HG03432 (cell line): ENCODE measurements at regions not wholly inside any gene's neighbourhood (a gene's known extent, or its start where the extent isn't known, plus 50 kb on each side); places are given as distances from the start of the nearest gene placed in this dataset.
"Not testable (repeated sequence)": the region's sequence is repeated elsewhere in the genome, so short reads cannot be mapped to it uniquely, and the experiment has no call there.

Experiments
- ATAC-seq: cut with Tn5 transposase; IDR thresholded peaks from one replicate; pipeline ENCODE4 v1.9.1; 2021; ENCODE audit warnings: mild to moderate bottlenecking, moderate library complexity; ENCODE audit not compliant: unreplicated experiment

DNA sequence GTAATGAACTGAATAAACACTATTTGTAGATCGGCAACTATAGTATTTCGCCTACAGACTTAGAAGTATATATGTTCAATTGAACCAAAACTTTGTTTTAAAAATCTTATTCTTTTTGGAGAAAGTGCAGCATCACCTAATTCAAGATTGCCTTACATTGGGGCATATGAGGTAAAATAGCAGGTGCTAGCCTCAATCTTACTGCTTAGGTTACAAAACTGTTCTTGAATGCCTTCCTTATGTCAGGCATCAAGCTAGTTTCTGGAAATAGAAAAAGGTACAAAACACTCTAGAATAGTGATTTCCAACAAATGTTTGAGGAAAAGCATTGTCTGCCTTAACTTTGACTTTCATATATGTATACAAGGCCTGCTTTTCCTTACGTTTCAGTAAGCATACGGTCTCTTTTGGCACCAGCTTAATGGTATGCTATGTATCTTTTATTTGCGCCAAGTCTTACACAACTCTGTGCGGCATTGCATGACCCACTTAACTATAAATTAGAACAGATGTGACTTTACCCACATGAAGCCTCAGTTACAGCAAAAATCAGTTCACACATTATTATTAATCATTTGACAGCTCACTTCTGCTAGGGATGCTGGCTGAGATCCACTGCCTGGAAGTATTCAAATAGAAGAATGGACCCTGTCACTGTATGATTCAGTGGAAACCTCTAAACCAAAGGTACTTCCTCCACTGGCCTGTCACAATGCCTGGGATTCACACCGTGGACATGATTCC, 174.1 kb downstream of the PRELID2 start:
- ATAC-seq: no peak

DNA sequence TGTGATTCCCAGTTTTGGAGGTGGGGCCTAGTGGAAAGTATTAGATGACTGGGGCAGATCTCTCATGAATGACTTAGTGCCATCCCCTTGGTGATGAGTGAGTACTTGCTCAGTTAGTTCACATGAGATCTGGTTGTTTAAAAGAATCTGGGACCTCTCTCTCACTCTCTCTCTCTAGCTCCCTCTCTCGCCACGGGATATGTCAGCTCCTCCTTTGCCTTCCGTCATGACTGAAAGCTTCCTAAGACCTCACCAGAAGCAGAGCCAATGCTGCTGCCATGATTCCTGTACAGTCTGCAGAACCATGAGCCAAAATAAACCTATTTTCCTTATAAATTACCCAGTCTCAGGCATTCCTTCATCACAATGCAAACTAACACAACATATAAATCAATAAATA, 176.7 kb downstream of the PRELID2 start:
- ATAC-seq: no peak

DNA sequence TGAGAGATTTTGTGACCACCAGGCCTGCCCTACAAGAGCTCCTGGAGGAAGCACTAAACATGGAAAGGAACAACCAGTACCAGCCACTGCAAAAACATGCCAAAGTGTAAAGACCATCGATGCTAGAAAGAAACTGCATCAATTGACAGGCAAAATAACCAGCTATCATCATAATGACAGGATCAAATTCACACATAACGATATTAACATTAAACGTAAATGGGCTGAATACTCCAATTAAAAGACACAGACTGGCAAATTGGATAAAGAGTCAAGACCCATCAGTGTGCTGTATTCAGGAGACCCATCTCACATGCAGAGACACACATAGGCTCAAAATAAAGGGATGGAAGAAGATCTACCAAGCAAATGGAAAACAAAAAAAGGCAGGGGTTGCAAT, 182.4 kb downstream of the PRELID2 start:
- ATAC-seq: not testable (repeated sequence)

DNA sequence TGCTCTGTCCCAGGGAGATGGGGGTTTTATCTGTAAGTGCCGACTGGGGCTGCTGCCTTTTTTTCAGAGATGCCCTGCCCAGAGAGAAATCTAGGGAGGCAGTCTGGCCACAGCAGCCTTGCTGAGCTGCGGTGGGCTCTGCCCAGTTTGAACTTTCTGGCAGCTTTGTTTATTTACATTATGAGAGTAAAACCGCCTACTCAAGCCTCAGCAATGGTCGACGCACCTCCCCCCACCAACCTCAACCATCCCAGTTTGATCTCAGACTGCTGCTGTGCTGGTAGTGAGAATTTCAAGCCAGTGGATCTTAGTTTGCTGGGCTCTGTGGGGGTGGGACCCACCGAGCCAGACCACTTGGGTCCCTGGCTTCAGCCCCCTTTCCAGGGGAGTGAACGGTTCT, 188.0 kb downstream of the PRELID2 start:
- ATAC-seq: not testable (repeated sequence)

DNA sequence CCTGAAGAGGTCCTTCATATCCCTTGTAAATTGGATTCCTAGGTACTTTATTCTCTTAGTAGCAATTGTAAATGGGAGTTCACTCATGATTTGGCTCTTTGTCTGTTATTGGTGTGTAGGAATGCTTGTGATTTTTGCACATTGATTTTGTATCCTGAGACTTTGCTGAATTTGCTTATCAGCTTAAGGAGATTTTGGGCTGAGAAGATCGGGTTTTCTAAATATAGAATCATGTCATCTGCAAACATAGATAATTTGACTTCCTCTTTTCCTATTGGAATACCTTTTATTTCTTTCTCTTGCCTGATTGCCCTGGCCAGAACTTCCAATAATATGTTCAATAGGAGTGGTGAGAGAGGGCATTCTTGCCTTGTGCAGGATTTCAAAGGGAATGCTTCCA, 191.9 kb downstream of the PRELID2 start:
- not testable (repeated sequence) for ATAC-seq

DNA sequence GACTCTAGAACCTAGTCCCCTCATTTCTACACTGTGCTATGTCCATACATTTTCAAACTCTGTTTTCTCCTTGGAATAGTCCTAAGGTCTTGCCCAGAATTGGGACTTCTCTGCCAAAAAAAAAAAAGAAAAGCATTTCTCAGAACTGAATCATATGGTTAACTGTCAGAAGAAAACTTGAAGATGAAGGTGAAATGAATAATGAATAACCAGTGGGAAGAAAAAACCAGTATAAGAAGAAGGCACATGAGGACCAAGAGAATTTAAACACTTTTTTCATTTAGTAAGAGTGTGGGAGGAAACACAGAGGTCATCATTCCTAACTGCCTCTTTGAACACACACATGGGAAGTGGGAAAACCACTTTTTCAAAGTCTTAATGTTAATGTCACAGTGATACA, 197.7 kb downstream of the PRELID2 start:
- no peak for ATAC-seq

DNA sequence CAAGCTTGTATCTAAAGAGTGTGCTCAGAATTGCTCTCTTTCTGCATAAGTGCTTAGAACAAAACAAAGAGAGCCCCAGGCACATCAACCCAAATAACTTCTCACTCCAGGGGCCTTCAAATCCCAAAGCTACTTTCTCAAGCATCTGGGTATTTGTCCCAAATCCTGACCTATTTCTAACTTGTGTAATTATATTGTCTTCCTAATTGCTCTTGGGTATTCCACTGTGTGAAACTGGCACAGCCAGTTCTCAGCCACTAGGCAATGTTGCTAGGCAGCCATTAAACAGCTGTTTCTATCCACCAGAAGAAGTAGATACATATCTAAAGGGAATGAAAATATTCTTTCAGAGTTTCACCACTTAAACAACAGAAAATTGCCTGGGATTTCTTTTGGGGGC, 198.8 kb downstream of the PRELID2 start:
- no peak for ATAC-seq

DNA sequence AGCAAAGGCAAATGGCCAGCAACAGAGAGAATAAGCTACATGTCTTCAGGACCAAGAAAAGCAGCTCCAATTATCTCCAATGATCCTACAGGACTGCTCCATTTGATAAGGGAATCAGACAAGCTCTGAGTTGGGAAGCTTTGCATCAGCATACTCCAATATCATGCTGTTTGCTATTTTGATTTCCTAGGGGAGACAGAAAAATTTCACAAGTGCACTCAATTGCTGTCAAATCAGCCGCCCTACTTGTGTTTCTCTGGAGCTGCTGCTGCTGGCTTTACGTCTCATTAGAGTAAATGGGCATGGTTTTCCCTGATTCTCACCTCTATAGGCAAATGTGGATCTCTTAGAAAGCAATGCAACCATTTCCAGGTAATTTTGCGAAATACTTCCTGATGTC, 201.7 kb downstream of the PRELID2 start:
- ATAC-seq: no peak

DNA sequence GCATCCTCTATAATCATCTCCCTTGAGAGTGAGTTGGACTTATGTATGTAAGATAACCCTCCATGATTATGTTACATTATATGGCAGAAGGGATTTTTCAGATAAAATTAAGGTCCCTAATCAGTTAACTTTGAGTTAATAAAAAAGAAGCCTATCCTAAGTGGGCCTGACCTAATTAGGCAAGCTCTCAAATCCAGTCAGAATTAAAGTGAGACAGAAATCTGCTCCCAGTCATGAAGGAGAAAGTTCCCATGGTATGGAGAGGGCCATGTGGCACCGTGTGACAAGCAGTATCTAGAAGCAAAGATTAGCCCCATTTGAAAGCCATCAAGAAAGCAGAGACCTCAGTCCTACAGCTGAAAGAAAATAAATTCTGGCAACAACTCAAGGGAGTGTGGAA, 202.4 kb downstream of the PRELID2 start:
- no peak for ATAC-seq

DNA sequence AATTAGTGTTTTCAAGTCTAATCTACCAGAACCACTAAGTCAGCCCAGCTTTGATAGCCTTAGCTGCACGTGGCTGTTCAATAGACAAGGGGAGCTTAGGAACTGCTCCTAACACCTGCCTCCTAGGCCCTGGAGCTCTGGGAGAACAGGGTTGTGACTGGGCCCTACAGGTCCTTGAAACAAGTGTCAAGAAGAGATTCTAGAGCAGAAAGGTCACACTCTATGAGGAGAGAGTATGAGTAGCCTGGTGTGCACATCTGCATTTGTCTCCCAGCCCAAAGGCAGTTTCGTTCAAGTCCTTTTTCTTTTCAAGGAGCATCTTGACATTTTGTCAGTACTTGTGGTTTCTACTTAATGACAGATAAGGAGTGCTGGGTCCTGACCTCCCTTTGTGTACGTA, 206.1 kb downstream of the PRELID2 start:
- no peak for ATAC-seq

DNA sequence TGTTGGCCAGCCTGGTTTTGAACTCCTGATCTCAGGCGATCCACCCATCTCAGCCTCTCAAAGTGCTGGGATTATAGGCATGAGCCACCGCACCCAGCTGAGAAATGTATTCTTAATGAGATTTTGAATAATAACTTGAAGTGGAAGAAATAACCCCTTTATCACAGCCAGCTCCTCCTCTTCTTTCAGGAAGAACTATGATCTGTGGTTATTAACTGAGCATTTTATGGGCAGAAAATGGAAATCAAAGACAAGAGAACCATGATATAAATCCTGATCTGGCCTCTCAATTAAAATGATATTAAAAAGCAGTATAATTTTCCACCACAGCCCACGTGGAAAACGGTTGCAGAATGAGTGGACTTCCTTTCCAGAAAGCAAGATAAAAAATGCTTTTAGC, 206.6 kb downstream of the PRELID2 start:
- ATAC-seq: no peak

DNA sequence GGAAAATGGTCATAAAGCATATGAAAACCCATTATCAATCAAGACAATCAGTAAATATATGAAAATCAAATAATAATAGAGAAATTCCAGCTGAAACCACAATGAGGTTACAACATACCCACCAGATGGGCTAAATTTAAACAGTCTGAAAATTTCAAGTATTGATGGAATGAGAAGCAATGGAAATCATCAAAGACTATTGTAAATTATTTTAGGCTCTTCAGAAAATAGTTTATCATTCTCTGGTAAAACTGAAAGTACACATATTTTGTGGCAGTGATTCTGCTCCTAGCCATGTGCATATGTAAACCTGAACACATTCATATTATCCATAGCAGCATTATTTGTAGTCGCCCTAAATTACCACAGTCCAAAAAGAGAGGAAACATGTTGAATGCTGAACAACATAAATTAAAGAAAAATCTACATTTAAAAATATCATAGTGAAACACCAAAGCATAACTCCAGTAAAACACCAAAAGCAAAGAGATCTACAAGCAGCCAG, 215.3 kb downstream of the PRELID2 start:
- ATAC-seq: no peak

DNA sequence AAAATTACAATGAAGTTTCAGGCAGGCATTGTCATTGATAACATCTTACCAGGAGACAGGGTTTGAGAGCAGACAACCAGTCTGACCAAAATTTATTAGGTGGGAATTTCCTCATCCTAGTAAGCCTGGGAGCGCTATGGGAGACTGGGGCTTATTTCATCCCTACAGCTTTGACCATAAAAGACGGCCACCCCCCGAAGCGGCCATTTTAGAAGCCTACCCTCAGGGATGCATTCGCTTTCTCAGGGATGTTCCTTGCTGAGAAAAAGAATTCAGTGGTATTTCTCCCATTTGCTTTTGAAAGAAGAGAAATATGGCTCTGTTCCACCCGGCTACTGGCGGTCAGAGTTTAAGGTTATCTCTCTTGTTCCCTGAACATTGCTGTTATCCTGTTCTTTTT, 218.4 kb downstream of the PRELID2 start:
- not testable (repeated sequence) for ATAC-seq

DNA sequence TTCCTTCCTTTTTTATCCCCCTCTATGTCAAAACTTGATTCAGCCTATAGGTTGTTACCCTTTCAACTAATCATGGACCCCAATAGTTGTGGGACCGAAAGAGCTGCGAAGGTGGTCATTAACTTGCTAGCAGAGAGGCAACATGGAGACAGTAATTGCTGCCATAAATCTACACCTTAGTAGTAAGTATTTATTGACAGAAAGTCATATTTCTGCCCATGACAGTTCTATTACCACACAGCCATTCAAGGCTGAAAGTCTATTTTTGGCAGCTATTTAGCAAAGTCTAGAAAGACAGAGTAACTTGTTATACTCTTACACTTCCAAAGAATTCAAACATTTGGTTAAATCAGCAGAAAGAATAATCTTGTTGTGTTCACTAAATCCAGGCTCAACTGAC, 236.2 kb downstream of the PRELID2 start:
- ATAC-seq: no peak

DNA sequence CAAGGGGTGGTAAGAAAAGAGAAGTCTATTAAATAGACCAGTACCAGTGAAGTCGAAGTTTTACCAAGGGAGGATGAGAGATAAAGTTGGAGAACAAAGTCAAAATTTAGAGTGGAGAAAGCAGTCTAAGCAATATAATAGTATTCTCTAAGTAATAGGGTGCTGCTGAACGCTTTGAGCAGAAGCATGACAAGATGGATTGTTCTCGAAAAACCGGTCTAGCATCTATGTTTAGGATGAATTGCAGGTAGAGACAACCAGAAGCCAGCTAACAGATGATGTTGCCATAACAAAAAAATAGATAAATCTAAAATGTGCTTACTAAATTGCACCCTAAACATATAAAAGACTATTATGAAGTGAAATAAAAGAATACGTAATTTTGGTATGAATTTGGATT, 237.0 kb downstream of the PRELID2 start:
- no peak for ATAC-seq

DNA sequence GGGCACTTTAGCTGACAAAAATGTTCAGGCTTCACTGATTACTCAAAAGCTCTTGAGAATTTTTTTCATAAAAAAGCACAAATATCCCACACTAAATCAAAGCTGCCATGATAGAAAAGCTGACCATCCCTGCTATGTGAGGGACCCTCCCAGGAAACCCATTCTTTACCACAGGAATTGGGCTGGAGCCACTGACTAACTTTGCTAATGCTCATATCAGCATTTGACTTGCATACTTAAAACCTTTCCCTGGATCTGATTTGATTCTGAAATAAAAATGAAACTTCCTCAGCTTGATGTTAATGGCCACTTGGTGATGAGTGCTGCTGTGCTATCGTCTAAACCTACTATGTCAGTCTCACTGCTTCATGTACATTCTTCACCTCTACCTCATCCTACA, 243.6 kb downstream of the PRELID2 start:
- no peak for ATAC-seq

DNA sequence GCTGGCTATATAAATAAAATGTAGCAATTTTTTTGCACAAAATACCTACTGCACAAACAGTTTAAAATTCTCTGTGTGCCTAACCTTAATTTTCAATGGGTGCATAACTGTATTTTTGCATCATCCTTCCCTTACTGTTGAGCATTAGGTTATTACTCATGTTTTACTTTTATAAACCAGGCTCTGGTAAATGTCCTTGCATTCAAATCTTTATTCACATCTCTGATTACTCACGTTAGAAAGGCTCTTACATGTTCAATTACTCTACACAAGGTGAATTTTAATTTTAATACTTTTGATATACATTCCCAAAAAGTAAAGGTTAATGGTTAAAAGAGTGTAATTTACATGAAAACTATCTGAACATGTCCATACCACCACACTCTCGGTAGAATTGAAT, 246.1 kb downstream of the PRELID2 start:
- no peak for ATAC-seq

DNA sequence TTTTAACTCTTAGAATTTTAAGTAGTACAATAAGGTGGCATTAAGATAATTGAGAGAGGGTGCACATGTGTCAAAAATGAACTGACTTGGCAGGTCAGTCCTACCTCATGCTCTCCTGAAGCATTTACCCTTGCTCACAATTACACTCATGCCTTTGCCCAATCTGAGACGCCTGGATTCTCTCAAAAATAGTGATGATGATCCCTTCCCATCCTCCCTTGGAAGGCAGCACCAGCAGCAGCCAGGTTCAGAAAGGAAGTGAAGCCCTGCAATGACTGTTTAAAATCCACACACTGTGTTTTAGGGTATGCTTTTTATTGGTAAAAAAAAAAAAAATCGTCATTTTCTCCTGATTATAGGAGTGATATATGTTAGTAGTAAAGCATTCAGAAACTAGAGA, 246.6 kb downstream of the PRELID2 start:
- no peak for ATAC-seq

DNA sequence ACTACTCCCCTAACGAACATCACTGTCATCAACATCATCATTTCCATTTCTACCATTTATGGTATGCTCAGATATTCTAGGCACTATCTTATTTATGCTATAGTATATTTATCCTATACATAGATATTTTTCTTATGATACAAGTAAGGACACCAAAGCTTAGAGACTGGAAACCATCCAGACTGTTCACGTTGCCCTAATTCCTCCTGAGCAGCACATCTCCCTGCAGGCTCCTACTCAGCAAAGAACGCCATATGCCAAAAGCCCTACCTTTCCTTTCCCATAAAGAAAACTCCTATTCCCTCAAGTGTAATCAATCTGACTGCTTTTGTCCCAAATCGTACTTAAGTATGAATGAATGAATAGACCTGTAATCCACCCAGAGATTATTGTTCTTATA, 247.0 kb downstream of the PRELID2 start:
- ATAC-seq: no peak

DNA sequence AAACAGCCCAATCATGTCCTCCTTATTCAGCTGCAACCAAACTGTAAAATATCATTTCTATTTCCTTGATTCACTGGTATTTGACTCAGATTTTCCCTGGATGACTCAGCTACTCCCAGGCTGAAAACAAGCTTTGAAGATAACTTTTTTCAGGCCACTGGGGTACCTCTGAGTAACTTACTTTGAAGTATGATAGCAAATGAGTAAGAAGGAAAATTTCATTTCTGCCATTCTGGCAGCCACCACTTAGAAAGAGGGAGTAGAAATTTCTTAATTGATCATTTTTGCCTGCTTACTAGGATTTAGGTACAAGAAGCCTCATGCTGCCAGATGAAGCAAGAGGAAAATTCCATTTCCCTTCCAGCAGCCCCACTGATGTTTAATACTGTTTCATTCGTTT, 247.4 kb downstream of the PRELID2 start:
- ATAC-seq: no peak

DNA sequence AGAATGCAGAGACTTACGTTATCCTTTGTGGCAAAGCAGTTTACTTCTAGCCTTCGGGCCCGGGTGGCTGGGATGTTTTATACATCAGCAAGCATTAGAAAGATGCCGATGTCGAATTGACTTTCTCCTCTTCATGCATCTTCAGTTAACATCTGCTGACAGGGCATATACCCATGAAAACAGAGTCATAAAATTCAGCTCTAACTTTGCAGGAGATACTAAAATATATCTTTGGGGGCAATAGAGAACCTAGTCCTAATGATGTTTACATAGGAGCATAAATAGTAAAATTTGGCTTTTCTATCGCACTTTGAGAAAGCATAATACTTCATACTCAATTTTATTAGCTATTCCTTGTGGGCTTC, 247.9 kb downstream of the PRELID2 start:
- ATAC-seq: no peak

DNA sequence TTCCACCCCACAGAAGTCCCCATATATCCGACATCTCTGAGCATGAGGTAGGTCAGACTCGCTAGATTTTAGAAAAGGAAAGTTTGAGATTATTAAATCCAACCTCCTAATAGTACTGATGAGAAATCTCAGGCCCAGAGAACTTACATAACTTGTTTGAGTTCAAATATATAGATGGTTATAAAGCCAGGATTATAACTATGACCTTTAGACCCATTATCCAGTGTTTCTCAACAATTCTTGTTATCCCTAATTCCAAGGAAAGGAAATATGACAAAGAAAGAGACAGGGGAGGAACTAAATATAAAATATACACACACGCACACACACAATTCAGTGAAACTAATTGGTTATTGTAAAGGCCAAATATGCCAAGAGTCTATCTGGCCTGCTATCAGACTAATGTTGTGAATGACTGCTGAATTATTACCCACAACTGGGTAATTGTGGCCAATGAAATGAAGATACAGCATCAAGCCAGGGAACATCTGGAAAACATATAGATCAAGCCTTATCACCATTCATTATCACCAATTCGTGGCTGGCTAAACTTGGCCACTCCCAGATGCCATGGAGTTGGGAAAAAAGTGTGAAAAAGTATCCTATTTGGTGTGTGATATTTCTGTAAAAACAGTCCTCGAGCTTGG, 248.4 kb downstream of the PRELID2 start:
- no peak for ATAC-seq
